Upper lobe of left lung (tissue), 4 donors: ENCODE measurements at regions not wholly inside any gene's neighbourhood (a gene's known extent, or its start where the extent isn't known, plus 50 kb on each side); places are given as distances from the start of the nearest gene placed in this dataset.

Experiments used
- EP300 ChIP-seq, 4 donors: sonication (generic); formaldehyde crosslinking; IDR thresholded peaks; one replicate each; pipeline ENCODE4 v1.5.1; 2017; ENCODE audit warnings: antibody characterized with exemption in 4 of 4, control low read depth in 2 of 4
- POLR2A ChIP-seq, 4 donors: fragments of 450-650 bp; IDR thresholded peaks; one replicate each; pipeline ENCODE4 v1.5.1; 2016 to 2017; ENCODE audit warnings: antibody characterized with exemption in 4 of 4, mild to moderate bottlenecking in 2 of 4
- POLR2AphosphoS5 ChIP-seq, 2 donors: sonication (generic); formaldehyde crosslinking; IDR thresholded peaks; one replicate each; pipeline ENCODE4 v1.5.1; 2017; ENCODE audit warnings: antibody characterized with exemption in 2 of 2
- TF ChIP-seq, protein P1 (sequence below), 6 experiments: fragments of 450-650 bp in 4 of 6; fragments of 200-600 bp in 2 of 6; sonication (generic) in 2 of 6; IDR thresholded peaks; one replicate each; pipeline ENCODE4 v1.5.1; 2016 to 2019; ENCODE audit warnings: antibody characterized with exemption in 6 of 6

DNA sequence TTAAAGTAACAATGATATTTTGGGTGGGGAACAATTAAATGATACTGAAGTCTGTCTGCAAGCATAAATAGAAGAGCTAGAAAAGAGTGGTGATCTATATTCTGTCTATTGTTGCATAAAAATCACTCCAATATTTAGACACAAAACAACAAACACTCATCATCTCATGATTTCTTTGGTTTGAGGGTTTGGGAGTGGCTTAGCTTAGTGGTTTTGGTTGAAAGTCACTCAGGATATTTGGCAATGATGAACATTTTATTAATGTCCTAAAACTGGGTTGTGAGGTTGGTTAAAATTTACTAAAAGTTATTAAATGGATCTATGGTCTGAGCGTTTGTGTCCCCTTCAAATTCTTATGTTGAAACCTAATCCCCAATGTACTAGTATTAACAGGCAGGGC, 54.7 kb upstream of the EGFR start:
- TF ChIP-seq, protein P1, sequence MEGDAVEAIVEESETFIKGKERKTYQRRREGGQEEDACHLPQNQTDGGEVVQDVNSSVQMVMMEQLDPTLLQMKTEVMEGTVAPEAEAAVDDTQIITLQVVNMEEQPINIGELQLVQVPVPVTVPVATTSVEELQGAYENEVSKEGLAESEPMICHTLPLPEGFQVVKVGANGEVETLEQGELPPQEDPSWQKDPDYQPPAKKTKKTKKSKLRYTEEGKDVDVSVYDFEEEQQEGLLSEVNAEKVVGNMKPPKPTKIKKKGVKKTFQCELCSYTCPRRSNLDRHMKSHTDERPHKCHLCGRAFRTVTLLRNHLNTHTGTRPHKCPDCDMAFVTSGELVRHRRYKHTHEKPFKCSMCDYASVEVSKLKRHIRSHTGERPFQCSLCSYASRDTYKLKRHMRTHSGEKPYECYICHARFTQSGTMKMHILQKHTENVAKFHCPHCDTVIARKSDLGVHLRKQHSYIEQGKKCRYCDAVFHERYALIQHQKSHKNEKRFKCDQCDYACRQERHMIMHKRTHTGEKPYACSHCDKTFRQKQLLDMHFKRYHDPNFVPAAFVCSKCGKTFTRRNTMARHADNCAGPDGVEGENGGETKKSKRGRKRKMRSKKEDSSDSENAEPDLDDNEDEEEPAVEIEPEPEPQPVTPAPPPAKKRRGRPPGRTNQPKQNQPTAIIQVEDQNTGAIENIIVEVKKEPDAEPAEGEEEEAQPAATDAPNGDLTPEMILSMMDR (IDR thresholded peaks at IDR 0.05): no peak
- no peak for TF ChIP-seq POLR2A (IDR thresholded peaks at IDR 0.05)
- TF ChIP-seq EP300 (IDR thresholded peaks at IDR 0.05): no peak
- TF ChIP-seq POLR2AphosphoS5 (IDR thresholded peaks at IDR 0.05): no peak
